ENCODE measurements at regions not wholly inside any gene's neighbourhood (a gene's known extent, or its start where the extent isn't known, plus 50 kb on each side); places are given as distances from the start of the nearest gene placed in this dataset.

- in situ Hi-C loops (cut with MboI; ENCODE audit: low sequenced_read_pairs), result no loop called here
These were observed 667.4 kb downstream of the NYAP2 start for GRCh38 chr2:226066873-226067272.

- in situ Hi-C loops (cut with MboI; ENCODE audit: low sequenced_read_pairs), result no loop called here
These were observed 666.9 kb downstream of the NYAP2 start for GRCh38 chr2:226066391-226066790.

GRCh38 chr2:226064932-226065570 is 665.5 kb downstream of the NYAP2 start:
- in situ Hi-C loops (cut with MboI; ENCODE audit: low sequenced_read_pairs), result no loop called here

GRCh38 chr2:226063704-226064440 is 664.4 kb downstream of the NYAP2 start:
- in situ Hi-C loops (cut with MboI; ENCODE audit: low sequenced_read_pairs), result no loop called here

GRCh38 chr2:226059961-226060627 is 660.6 kb downstream of the NYAP2 start:
- in situ Hi-C loops (cut with MboI; ENCODE audit: low sequenced_read_pairs), result no loop called here

GRCh38 chr2:226057914-226058313 is 658.4 kb downstream of the NYAP2 start:
- in situ Hi-C loops (cut with MboI; ENCODE audit: low sequenced_read_pairs), result no loop called here

- in situ Hi-C loops (cut with MboI; ENCODE audit: low sequenced_read_pairs), result no loop called here
These were observed 657.9 kb downstream of the NYAP2 start for GRCh38 chr2:226057365-226057764.

GRCh38 chr2:226052772-226053416 is 653.4 kb downstream of the NYAP2 start:
- in situ Hi-C loops (cut with MboI; ENCODE audit: low sequenced_read_pairs), result no loop called here

- in situ Hi-C loops (cut with MboI; ENCODE audit: low sequenced_read_pairs), result no loop called here
These were observed 651.3 kb downstream of the NYAP2 start for GRCh38 chr2:226050822-226051221.

- in situ Hi-C loops (cut with MboI; ENCODE audit: low sequenced_read_pairs), result no loop called here
These were observed 649.1 kb downstream of the NYAP2 start for GRCh38 chr2:226048611-226049010.

GRCh38 chr2:226045080-226045479 is 645.6 kb downstream of the NYAP2 start:
- in situ Hi-C loops (cut with MboI; ENCODE audit: low sequenced_read_pairs), result no loop called here

- in situ Hi-C loops (cut with MboI; ENCODE audit: low sequenced_read_pairs), result no loop called here
These were observed 640.9 kb downstream of the NYAP2 start for GRCh38 chr2:226040344-226040900.

GRCh38 chr2:226037526-226037925 is 638.0 kb downstream of the NYAP2 start:
- in situ Hi-C loops (cut with MboI; ENCODE audit: low sequenced_read_pairs), result no loop called here

GRCh38 chr2:226031647-226032501 is 632.4 kb downstream of the NYAP2 start:
- in situ Hi-C loops (cut with MboI; ENCODE audit: low sequenced_read_pairs), result no loop called here

GRCh38 chr2:226030788-226031646 is 631.5 kb downstream of the NYAP2 start:
- in situ Hi-C loops (cut with MboI; ENCODE audit: low sequenced_read_pairs), result no loop called here

- in situ Hi-C loops (cut with MboI; ENCODE audit: low sequenced_read_pairs), result no loop called here
These were observed 630.9 kb downstream of the NYAP2 start for GRCh38 chr2:226030369-226030768.

- in situ Hi-C loops (cut with MboI; ENCODE audit: low sequenced_read_pairs), result no loop called here
These were observed 624.4 kb downstream of the NYAP2 start for GRCh38 chr2:226023946-226024345.

GRCh38 chr2:226023383-226023782 is 623.9 kb downstream of the NYAP2 start:
- in situ Hi-C loops (cut with MboI; ENCODE audit: low sequenced_read_pairs), result no loop called here

- in situ Hi-C loops (cut with MboI; ENCODE audit: low sequenced_read_pairs), result no loop called here
These were observed 621.4 kb downstream of the NYAP2 start for GRCh38 chr2:226020956-226021355.
